SU-DHL-6 (cell line): ENCODE measurements at regions not wholly inside any gene's neighbourhood (a gene's known extent, or its start where the extent isn't known, plus 50 kb on each side); places are given as distances from the start of the nearest gene placed in this dataset.

ENCODE experiments used
- EZH2phosphoT487 ChIP-seq: fragments of 200-600 bp; sonication (generic), shearing (Covaris generic); conservative IDR thresholded peaks from 2 replicates; pipeline ENCODE4 v1.6.1; 2018; ENCODE audit warnings: mild to moderate bottlenecking, antibody characterized with exemption, low read length, moderate library complexity, mixed read lengths
- TF ChIP-seq, protein P1 (sequence below): fragments of 200-600 bp; sonication (generic); IDR thresholded peaks from one replicate; pipeline ENCODE4 v1.5.1; 2017; ENCODE audit warnings: antibody characterized with exemption, mild to moderate bottlenecking, low read length, moderate library complexity; ENCODE audit not compliant: insufficient read depth, poor library complexity, severe bottlenecking

DNA sequence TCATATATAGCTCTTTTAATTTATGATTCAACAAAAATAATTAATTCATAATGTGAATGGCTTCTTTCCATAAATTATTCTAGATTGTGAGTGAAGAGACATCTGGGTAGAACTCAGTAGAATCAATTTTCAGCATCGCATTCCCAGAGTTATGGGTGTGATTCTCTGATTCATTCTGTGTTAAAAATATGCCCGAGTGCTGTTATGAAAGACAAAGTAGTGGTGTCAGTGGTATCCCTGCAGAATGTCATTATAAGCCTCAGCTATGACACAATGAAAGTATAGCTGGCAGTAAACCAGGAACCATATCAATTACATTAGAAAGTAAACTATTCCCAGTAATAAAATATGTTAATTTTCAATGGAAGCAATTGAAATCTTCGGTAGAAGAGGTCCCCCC, 480.5 kb upstream of the SLITRK1 start:
- TF ChIP-seq, protein P1, sequence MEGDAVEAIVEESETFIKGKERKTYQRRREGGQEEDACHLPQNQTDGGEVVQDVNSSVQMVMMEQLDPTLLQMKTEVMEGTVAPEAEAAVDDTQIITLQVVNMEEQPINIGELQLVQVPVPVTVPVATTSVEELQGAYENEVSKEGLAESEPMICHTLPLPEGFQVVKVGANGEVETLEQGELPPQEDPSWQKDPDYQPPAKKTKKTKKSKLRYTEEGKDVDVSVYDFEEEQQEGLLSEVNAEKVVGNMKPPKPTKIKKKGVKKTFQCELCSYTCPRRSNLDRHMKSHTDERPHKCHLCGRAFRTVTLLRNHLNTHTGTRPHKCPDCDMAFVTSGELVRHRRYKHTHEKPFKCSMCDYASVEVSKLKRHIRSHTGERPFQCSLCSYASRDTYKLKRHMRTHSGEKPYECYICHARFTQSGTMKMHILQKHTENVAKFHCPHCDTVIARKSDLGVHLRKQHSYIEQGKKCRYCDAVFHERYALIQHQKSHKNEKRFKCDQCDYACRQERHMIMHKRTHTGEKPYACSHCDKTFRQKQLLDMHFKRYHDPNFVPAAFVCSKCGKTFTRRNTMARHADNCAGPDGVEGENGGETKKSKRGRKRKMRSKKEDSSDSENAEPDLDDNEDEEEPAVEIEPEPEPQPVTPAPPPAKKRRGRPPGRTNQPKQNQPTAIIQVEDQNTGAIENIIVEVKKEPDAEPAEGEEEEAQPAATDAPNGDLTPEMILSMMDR, result no peak
- no peak for TF ChIP-seq EZH2phosphoT487
